Keratinocyte (primary cell): ENCODE measurements at regions not wholly inside any gene's neighbourhood (a gene's known extent, or its start where the extent isn't known, plus 50 kb on each side); places are given as distances from the start of the nearest gene placed in this dataset.

Experiments
- DNase-seq: peaks from one replicate; pipeline ENCODE4 v3.0.0-alpha.2; 2011; ENCODE audit warnings: low read depth, missing footprints, low spot score
- FAIRE-seq: peaks from 2 replicates; lab custom pipeline; 2011; peaks lifted over from hg19 to GRCh38; lab: Jason Lieb, UNC
- H2AFZ ChIP-seq: 2 replicates; pipeline ENCODE4 v1.6.0; 2012; ENCODE audit warnings: low read length, control low read depth, inconsistent platforms; ENCODE audit not compliant: control insufficient read depth
- H3K27ac ChIP-seq: 2 replicates; pipeline ENCODE4 v1.5.1; 2011; ENCODE audit warnings: low read length; ENCODE audit not compliant: control insufficient read depth, insufficient read depth
- H3K27me3 ChIP-seq: 3 replicates; pipeline ENCODE4 v1.6.0; 2011; ENCODE audit warnings: low read length; ENCODE audit not compliant: control insufficient read depth, insufficient read depth; ENCODE audit errors: extremely low read depth
- H3K36me3 ChIP-seq, 2 experiments: 2 replicates in 1 of 2; 3 replicates in 1 of 2; pipeline ENCODE4 v1.5.1; 2011; ENCODE audit warnings: low read length in 2 of 2, mild to moderate bottlenecking in 1 of 2; ENCODE audit not compliant: control insufficient read depth in 2 of 2, insufficient read depth in 2 of 2; ENCODE audit errors: extremely low read depth in 1 of 2
- H3K4me1 ChIP-seq: 3 replicates; pipeline ENCODE4 v1.5.1; 2011; ENCODE audit warnings: low read length; ENCODE audit not compliant: control insufficient read depth, insufficient read depth; ENCODE audit errors: extremely low read depth
- H3K4me2 ChIP-seq: 3 replicates; pipeline ENCODE4 v1.6.0; 2011; ENCODE audit warnings: low read depth, low read length; ENCODE audit not compliant: control insufficient read depth, insufficient read depth; ENCODE audit errors: extremely low read depth
- H3K4me3 ChIP-seq, 3 experiments: fragments of 200-600 bp in 1 of 3; sonication (generic) in 1 of 3; 2 replicates in 2 of 3; 3 replicates in 1 of 3; pipeline ENCODE4 v1.5.1; 2011 to 2016; ENCODE audit warnings: low read length in 3 of 3, mild to moderate bottlenecking in 3 of 3, control low read depth in 2 of 3, inconsistent platforms in 1 of 3, low read depth in 1 of 3, mixed read lengths in 1 of 3, mixed run types in 1 of 3, moderate library complexity in 1 of 3; ENCODE audit not compliant: control insufficient read depth in 2 of 3, insufficient read depth in 2 of 3; ENCODE audit errors: extremely low read depth in 1 of 3
- H3K79me2 ChIP-seq: 2 replicates; pipeline ENCODE4 v1.6.0; 2012; ENCODE audit warnings: low read length; ENCODE audit not compliant: control insufficient read depth, insufficient read depth
- H3K9ac ChIP-seq: 3 replicates; pipeline ENCODE4 v1.6.0; 2011; ENCODE audit warnings: low read length; ENCODE audit not compliant: control insufficient read depth, insufficient read depth; ENCODE audit errors: extremely low read depth
- H3K9me1 ChIP-seq: 3 replicates; pipeline ENCODE4 v1.6.0; 2011; ENCODE audit warnings: low read length; ENCODE audit not compliant: control insufficient read depth, insufficient read depth; ENCODE audit errors: extremely low read depth
- H3K9me3 ChIP-seq: 2 replicates; pipeline ENCODE4 v1.5.1; 2012; ENCODE audit warnings: low read depth, low read length; ENCODE audit not compliant: control insufficient read depth
- H4K20me1 ChIP-seq: 3 replicates; pipeline ENCODE4 v1.6.0; 2011; ENCODE audit warnings: low read length; ENCODE audit not compliant: control insufficient read depth, insufficient read depth; ENCODE audit errors: extremely low read depth
- EZH2 ChIP-seq: IDR thresholded peaks from one replicate; pipeline ENCODE4 v1.6.1; 2012; ENCODE audit warnings: inconsistent platforms, mild to moderate bottlenecking, low read length, moderate library complexity
- dilution Hi-C: fragments of 300-500 bp; cut with MboI; formaldehyde crosslinking; loops from one replicate; pipeline ENCODE4 v1.7.0; 2020; ENCODE audit warnings: low sequenced_read_pairs; ENCODE audit not compliant: extremely low pct_ligation_motif_present
- TF ChIP-seq, protein P1 (sequence below), 3 experiments: IDR thresholded peaks in 1 of 3; conservative IDR thresholded peaks in 1 of 3; optimal IDR thresholded peaks in 1 of 3; 2 replicates in 2 of 3; 3 replicates in 1 of 3; pipeline versions ENCODE3 to v1.5.1; 2011; ENCODE audit warnings: low read length in 3 of 3, mild to moderate bottlenecking in 3 of 3, moderate library complexity in 2 of 3, control low read depth in 1 of 3, inconsistent platforms in 1 of 3; ENCODE audit not compliant: insufficient read depth in 2 of 3; ENCODE audit errors: extremely low read depth in 1 of 3

- Histone ChIP-seq H3K79me2 (no peaks in the 10 kb centered on the region), H3K9me3 (no peaks in the 10 kb centered on the region), H3K27me3 (peaks cover 3% of the 10 kb centered on the region), H3K4me2 (no peak overlapping the region), H3K4me1 (peaks cover 12% of the 10 kb centered on the region), H2AFZ (no peak overlapping the region), H3K4me3 (no peak overlapping the region), H3K27ac (no peak overlapping the region), H4K20me1 (no peaks in the 10 kb centered on the region), H3K9me1 (no peaks in the 10 kb centered on the region), H3K9ac (no peak overlapping the region), H3K36me3 (no peaks in the 10 kb centered on the region)
- no peak for DNase-seq
- TF ChIP-seq, protein P1, sequence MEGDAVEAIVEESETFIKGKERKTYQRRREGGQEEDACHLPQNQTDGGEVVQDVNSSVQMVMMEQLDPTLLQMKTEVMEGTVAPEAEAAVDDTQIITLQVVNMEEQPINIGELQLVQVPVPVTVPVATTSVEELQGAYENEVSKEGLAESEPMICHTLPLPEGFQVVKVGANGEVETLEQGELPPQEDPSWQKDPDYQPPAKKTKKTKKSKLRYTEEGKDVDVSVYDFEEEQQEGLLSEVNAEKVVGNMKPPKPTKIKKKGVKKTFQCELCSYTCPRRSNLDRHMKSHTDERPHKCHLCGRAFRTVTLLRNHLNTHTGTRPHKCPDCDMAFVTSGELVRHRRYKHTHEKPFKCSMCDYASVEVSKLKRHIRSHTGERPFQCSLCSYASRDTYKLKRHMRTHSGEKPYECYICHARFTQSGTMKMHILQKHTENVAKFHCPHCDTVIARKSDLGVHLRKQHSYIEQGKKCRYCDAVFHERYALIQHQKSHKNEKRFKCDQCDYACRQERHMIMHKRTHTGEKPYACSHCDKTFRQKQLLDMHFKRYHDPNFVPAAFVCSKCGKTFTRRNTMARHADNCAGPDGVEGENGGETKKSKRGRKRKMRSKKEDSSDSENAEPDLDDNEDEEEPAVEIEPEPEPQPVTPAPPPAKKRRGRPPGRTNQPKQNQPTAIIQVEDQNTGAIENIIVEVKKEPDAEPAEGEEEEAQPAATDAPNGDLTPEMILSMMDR (optimal IDR thresholded peaks at IDR 0.05 in 1 of 3, IDR thresholded peaks at IDR 0.05 in 1 of 3, conservative IDR thresholded peaks at IDR 0.05 in 1 of 3; ENCODE audit: extremely low read depth in 1 of 3, insufficient read depth in 2 of 3, low read length in 3 of 3) = peak in 1 of 3 experiments; percentile 9
- TF ChIP-seq EZH2 = no peak
- dilution Hi-C loops = no loop called here
- peak; percentile 13 for FAIRE-seq
These were observed 248.6 kb downstream of the LOXHD1 start for GRCh38 chr18:46408334-46408987.

- Histone ChIP-seq H3K27me3 (peaks cover 3% of the 10 kb centered on the region), H3K79me2 (no peaks in the 10 kb centered on the region), H3K9me1 (no peaks in the 10 kb centered on the region), H3K9ac (no peak overlapping the region), H3K4me3 (no peak overlapping the region), H4K20me1 (no peaks in the 10 kb centered on the region), H3K9me3 (no peaks in the 10 kb centered on the region), H3K27ac (no peak overlapping the region), H3K36me3 (no peaks in the 10 kb centered on the region), H2AFZ (no peak overlapping the region), H3K4me1 (peaks cover 12% of the 10 kb centered on the region), H3K4me2 (no peak overlapping the region)
- DNase-seq = no peak
- no peak for FAIRE-seq
- TF ChIP-seq, protein P1 (optimal IDR thresholded peaks at IDR 0.05 in 1 of 3, IDR thresholded peaks at IDR 0.05 in 1 of 3, conservative IDR thresholded peaks at IDR 0.05 in 1 of 3; ENCODE audit: extremely low read depth in 1 of 3, insufficient read depth in 2 of 3, low read length in 3 of 3) = no peak
- TF ChIP-seq EZH2 = no peak
- dilution Hi-C loops = no loop called here
These were observed 245.7 kb downstream of the LOXHD1 start for GRCh38 chr18:46411191-46411828.
